HepG2 (cell line): ENCODE measurements at regions not wholly inside any gene's neighbourhood (a gene's known extent, or its start where the extent isn't known, plus 50 kb on each side); places are given as distances from the start of the nearest gene placed in this dataset.

Experiments used
- CHD2 ChIP-seq: IDR thresholded peaks from 2 replicates; pipeline ENCODE4 v1.6.1; 2011; ENCODE audit warnings: low read depth, low read length, improper control_type of control experiment
- FOSL2 ChIP-seq: sonication (generic); formaldehyde crosslinking; IDR thresholded peaks from 2 replicates; pipeline ENCODE4 v1.4.0; 2020; ENCODE audit warnings: missing genetic modification reagents
- KDM5A ChIP-seq: fragments of 200-600 bp; sonication (generic); IDR thresholded peaks from 2 replicates; pipeline ENCODE4 v1.7.0; 2018; ENCODE audit warnings: antibody characterized with exemption, mild to moderate bottlenecking, low read length, borderline replicate concordance
- MTA3 ChIP-seq: sonication (generic); formaldehyde crosslinking; IDR thresholded peaks from 2 replicates; pipeline ENCODE4 v1.4.0; 2020; ENCODE audit warnings: missing genetic modification reagents
- MYNN ChIP-seq: sonication (generic); formaldehyde crosslinking; IDR thresholded peaks from 2 replicates; pipeline ENCODE4 v1.4.0; 2020; ENCODE audit warnings: mild to moderate bottlenecking, low read depth, missing genetic modification reagents
- PRPF4 ChIP-seq: fragments of 200-400 bp; formaldehyde crosslinking; IDR thresholded peaks from 2 replicates; pipeline ENCODE4 v1.6.1; 2016; ENCODE audit warnings: low read length, low read depth; ENCODE audit not compliant: poor library complexity, severe bottlenecking
- PTBP1 ChIP-seq: fragments of 200-400 bp; formaldehyde crosslinking; IDR thresholded peaks from 2 replicates; pipeline ENCODE4 v1.6.1; 2018; ENCODE audit warnings: low read length, low read depth; ENCODE audit not compliant: poor library complexity, severe bottlenecking
- SIX4 ChIP-seq: sonication (generic); formaldehyde crosslinking; IDR thresholded peaks from 2 replicates; pipeline ENCODE4 v1.4.0; 2020; ENCODE audit warnings: missing genetic modification reagents
- TBX2 ChIP-seq: sonication (generic); formaldehyde crosslinking; IDR thresholded peaks from 2 replicates; pipeline ENCODE4 v1.5.0; 2020; ENCODE audit warnings: missing genetic modification reagents, mild to moderate bottlenecking, borderline replicate concordance
- ZBTB7A ChIP-seq: sonication (generic); formaldehyde crosslinking; IDR thresholded peaks from 2 replicates; pipeline ENCODE4 v1.8.0; 2022; ENCODE audit warnings: mild to moderate bottlenecking, missing genetic modification reagents
- ZEB1 ChIP-seq: IDR thresholded peaks from 2 replicates; pipeline ENCODE4 v1.6.1; 2012; ENCODE audit warnings: mild to moderate bottlenecking, low read depth, inconsistent platforms; ENCODE audit not compliant: insufficient replicate concordance
- ZNF383 ChIP-seq: sonication (generic); formaldehyde crosslinking; IDR thresholded peaks from 2 replicates; pipeline ENCODE4 v1.4.0; 2020; ENCODE audit warnings: missing genetic modification reagents, mild to moderate bottlenecking, borderline replicate concordance
- TF ChIP-seq, protein P1 (sequence below): sonication (generic); formaldehyde crosslinking; IDR thresholded peaks from 2 replicates; pipeline ENCODE4 v1.8.0; 2022; ENCODE audit warnings: missing genetic modification reagents, mild to moderate bottlenecking, moderate library complexity, borderline replicate concordance
- TF ChIP-seq, protein P2 (sequence below): sonication (generic); formaldehyde crosslinking; IDR thresholded peaks from 2 replicates; pipeline ENCODE4 v1.8.1; 2022; ENCODE audit warnings: mild to moderate bottlenecking, missing genetic modification reagents
- TF ChIP-seq, protein P3 (sequence below): sonication (generic); formaldehyde crosslinking; IDR thresholded peaks from 2 replicates; pipeline ENCODE4 v1.4.0; 2020; ENCODE audit warnings: mild to moderate bottlenecking, missing genetic modification reagents
- TF ChIP-seq, protein P4 (sequence below): sonication (generic); formaldehyde crosslinking; IDR thresholded peaks from 2 replicates; pipeline ENCODE4 v1.4.0; 2020; ENCODE audit warnings: missing genetic modification reagents
- TF ChIP-seq, protein P5 (sequence below): sonication (generic); formaldehyde crosslinking; conservative IDR thresholded peaks from 2 replicates; pipeline ENCODE4 v1.8.0; 2022; ENCODE audit warnings: mild to moderate bottlenecking, moderate library complexity, missing genetic modification reagents

DNA sequence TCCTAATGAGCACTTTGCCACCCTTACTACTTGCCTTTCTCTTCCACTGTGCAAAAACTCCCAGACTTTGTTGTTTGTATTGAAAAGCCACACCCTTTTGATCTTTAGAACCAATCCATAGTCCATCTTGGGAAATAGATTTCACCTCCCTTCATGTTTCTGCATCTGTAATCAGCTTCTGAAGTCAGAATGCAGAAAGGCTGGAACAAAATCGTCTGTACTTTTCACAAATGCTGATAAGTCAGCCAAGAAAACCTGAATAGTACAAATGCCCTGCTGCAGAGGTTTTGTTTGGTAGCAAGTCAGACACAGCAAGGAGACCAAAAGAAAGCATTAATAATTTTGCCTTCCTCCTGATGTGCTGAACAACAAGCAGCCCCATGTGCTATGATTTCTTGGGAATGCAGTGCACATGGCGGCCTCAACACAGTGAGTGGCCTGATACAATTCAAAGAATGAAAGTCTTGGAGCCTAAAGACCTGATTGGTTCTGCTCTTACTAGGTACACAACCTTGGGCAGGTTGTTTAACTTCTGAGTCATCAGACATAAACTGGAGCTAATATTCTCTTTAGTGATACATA, 59.2 kb upstream of the STK32A start (continued):
- no peak for TF ChIP-seq MYNN
- no peak for TF ChIP-seq ZNF383 (CRISPR knock-in tag)
- TF ChIP-seq, protein P1, sequence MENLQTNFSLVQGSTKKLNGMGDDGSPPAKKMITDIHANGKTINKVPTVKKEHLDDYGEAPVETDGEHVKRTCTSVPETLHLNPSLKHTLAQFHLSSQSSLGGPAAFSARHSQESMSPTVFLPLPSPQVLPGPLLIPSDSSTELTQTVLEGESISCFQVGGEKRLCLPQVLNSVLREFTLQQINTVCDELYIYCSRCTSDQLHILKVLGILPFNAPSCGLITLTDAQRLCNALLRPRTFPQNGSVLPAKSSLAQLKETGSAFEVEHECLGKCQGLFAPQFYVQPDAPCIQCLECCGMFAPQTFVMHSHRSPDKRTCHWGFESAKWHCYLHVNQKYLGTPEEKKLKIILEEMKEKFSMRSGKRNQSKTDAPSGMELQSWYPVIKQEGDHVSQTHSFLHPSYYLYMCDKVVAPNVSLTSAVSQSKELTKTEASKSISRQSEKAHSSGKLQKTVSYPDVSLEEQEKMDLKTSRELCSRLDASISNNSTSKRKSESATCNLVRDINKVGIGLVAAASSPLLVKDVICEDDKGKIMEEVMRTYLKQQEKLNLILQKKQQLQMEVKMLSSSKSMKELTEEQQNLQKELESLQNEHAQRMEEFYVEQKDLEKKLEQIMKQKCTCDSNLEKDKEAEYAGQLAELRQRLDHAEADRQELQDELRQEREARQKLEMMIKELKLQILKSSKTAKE (CRISPR knock-in tag): no peak
- TF ChIP-seq CHD2: no peak
- no peak for TF ChIP-seq ZBTB7A (CRISPR knock-in tag)
- TF ChIP-seq, protein P2, sequence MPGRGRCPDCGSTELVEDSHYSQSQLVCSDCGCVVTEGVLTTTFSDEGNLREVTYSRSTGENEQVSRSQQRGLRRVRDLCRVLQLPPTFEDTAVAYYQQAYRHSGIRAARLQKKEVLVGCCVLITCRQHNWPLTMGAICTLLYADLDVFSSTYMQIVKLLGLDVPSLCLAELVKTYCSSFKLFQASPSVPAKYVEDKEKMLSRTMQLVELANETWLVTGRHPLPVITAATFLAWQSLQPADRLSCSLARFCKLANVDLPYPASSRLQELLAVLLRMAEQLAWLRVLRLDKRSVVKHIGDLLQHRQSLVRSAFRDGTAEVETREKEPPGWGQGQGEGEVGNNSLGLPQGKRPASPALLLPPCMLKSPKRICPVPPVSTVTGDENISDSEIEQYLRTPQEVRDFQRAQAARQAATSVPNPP (CRISPR knock-in tag): no peak
- peak; percentile 88 for TF ChIP-seq FOSL2 (CRISPR knock-in tag)
- TF ChIP-seq, protein P3, sequence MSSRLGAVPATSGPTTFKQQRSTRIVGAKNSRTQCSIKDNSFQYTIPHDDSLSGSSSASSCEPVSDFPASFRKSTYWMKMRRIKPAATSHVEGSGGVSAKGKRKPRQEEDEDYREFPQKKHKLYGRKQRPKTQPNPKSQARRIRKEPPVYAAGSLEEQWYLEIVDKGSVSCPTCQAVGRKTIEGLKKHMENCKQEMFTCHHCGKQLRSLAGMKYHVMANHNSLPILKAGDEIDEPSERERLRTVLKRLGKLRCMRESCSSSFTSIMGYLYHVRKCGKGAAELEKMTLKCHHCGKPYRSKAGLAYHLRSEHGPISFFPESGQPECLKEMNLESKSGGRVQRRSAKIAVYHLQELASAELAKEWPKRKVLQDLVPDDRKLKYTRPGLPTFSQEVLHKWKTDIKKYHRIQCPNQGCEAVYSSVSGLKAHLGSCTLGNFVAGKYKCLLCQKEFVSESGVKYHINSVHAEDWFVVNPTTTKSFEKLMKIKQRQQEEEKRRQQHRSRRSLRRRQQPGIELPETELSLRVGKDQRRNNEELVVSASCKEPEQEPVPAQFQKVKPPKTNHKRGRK: no peak
- TF ChIP-seq ZEB1: no peak
- no peak for TF ChIP-seq PTBP1
- TF ChIP-seq KDM5A: no peak
- TF ChIP-seq SIX4 (CRISPR knock-in tag): no peak
- no peak for TF ChIP-seq MTA3 (CRISPR knock-in tag)
- TF ChIP-seq TBX2: peak; percentile 35; the same call in 1 of the 2 replicates
- no peak for TF ChIP-seq PRPF4
- TF ChIP-seq, protein P4, sequence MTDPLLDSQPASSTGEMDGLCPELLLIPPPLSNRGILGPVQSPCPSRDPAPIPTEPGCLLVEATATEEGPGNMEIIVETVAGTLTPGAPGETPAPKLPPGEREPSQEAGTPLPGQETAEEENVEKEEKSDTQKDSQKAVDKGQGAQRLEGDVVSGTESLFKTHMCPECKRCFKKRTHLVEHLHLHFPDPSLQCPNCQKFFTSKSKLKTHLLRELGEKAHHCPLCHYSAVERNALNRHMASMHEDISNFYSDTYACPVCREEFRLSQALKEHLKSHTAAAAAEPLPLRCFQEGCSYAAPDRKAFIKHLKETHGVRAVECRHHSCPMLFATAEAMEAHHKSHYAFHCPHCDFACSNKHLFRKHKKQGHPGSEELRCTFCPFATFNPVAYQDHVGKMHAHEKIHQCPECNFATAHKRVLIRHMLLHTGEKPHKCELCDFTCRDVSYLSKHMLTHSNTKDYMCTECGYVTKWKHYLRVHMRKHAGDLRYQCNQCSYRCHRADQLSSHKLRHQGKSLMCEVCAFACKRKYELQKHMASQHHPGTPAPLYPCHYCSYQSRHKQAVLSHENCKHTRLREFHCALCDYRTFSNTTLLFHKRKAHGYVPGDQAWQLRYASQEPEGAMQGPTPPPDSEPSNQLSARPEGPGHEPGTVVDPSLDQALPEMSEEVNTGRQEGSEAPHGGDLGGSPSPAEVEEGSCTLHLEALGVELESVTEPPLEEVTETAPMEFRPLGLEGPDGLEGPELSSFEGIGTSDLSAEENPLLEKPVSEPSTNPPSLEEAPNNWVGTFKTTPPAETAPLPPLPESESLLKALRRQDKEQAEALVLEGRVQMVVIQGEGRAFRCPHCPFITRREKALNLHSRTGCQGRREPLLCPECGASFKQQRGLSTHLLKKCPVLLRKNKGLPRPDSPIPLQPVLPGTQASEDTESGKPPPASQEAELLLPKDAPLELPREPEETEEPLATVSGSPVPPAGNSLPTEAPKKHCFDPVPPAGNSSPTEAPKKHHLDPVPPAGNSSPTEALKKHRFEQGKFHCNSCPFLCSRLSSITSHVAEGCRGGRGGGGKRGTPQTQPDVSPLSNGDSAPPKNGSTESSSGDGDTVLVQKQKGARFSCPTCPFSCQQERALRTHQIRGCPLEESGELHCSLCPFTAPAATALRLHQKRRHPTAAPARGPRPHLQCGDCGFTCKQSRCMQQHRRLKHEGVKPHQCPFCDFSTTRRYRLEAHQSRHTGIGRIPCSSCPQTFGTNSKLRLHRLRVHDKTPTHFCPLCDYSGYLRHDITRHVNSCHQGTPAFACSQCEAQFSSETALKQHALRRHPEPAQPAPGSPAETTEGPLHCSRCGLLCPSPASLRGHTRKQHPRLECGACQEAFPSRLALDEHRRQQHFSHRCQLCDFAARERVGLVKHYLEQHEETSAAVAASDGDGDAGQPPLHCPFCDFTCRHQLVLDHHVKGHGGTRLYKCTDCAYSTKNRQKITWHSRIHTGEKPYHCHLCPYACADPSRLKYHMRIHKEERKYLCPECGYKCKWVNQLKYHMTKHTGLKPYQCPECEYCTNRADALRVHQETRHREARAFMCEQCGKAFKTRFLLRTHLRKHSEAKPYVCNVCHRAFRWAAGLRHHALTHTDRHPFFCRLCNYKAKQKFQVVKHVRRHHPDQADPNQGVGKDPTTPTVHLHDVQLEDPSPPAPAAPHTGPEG (CRISPR knock-in tag): no peak
- TF ChIP-seq, protein P5, sequence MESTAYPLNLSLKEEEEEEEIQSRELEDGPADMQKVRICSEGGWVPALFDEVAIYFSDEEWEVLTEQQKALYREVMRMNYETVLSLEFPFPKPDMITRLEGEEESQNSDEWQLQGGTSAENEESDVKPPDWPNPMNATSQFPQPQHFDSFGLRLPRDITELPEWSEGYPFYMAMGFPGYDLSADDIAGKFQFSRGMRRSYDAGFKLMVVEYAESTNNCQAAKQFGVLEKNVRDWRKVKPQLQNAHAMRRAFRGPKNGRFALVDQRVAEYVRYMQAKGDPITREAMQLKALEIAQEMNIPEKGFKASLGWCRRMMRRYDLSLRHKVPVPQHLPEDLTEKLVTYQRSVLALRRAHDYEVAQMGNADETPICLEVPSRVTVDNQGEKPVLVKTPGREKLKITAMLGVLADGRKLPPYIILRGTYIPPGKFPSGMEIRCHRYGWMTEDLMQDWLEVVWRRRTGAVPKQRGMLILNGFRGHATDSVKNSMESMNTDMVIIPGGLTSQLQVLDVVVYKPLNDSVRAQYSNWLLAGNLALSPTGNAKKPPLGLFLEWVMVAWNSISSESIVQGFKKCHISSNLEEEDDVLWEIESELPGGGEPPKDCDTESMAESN: 0 out of 2 replicates have a peak, but pooled peaks have one; percentile 37
